H9 (cell line): ENCODE measurements at regions not wholly inside any gene's neighbourhood (a gene's known extent, or its start where the extent isn't known, plus 50 kb on each side); places are given as distances from the start of the nearest gene placed in this dataset.
A peak's percentile ranks its signal among the peaks of the same experiment; 100 is the strongest.

Experiments used
- DNase-seq: peaks from one replicate; pipeline ENCODE4 v3.0.0-alpha.2; 2017
- H2AFZ ChIP-seq: one replicate; pipeline ENCODE4 v1.6.1; 2013; ENCODE audit warnings: mild to moderate bottlenecking, low read length, control low read depth, moderate library complexity
- H2AK5ac ChIP-seq: 2 replicates; pipeline ENCODE4 v1.6.1; 2013; ENCODE audit warnings: low read length, control low read depth, mixed read lengths; ENCODE audit not compliant: insufficient read length
- H2BK120ac ChIP-seq: one replicate; pipeline ENCODE4 v1.6.1; 2013; ENCODE audit warnings: low read depth, mild to moderate bottlenecking, low read length, control low read depth, inconsistent platforms; ENCODE audit not compliant: poor library complexity, severe bottlenecking
- H2BK12ac ChIP-seq: 2 replicates; pipeline ENCODE4 v1.6.1; 2013; ENCODE audit warnings: low read length, control low read depth, mixed read lengths, low read depth; ENCODE audit not compliant: insufficient read length
- H2BK15ac ChIP-seq: 2 replicates; pipeline ENCODE4 v1.6.1; 2013; ENCODE audit warnings: low read depth, low read length, control low read depth
- H2BK20ac ChIP-seq: one replicate; pipeline ENCODE4 v1.6.1; 2013; ENCODE audit warnings: low read depth, mild to moderate bottlenecking, low read length, control low read depth, inconsistent platforms; ENCODE audit not compliant: poor library complexity, severe bottlenecking
- H2BK5ac ChIP-seq: 2 replicates; pipeline ENCODE4 v1.6.1; 2013; ENCODE audit warnings: low read length, control low read depth, mixed read lengths; ENCODE audit not compliant: insufficient read length
- H3K14ac ChIP-seq: 2 replicates; pipeline ENCODE4 v1.6.1; 2013; ENCODE audit warnings: low read length, control low read depth; ENCODE audit not compliant: insufficient read depth
- H3K18ac ChIP-seq: 2 replicates; pipeline ENCODE4 v1.6.1; 2013; ENCODE audit warnings: low read depth, mild to moderate bottlenecking, mixed read lengths, low read length, control low read depth; ENCODE audit not compliant: insufficient read length
- H3K23ac ChIP-seq: 2 replicates; pipeline ENCODE4 v1.6.1; 2013; ENCODE audit warnings: low read length, control low read depth, mixed read lengths, low read depth; ENCODE audit not compliant: insufficient read length
- H3K23me2 ChIP-seq: 2 replicates; pipeline ENCODE4 v1.6.1; 2013; ENCODE audit warnings: low read depth, mild to moderate bottlenecking, mixed read lengths, low read length, control low read depth; ENCODE audit not compliant: insufficient read length, poor library complexity, severe bottlenecking
- H3K27ac ChIP-seq: 2 replicates; pipeline ENCODE4 v1.5.1; 2013; ENCODE audit warnings: low read length, control low read depth, mixed read lengths, low read depth; ENCODE audit not compliant: insufficient read length
- H3K27me3 ChIP-seq: 2 replicates; pipeline ENCODE4 v1.6.1; 2013; ENCODE audit warnings: low read length, control low read depth, inconsistent platforms; ENCODE audit not compliant: insufficient read depth
- H3K4ac ChIP-seq: 2 replicates; pipeline ENCODE4 v1.6.1; 2013; ENCODE audit warnings: low read depth, mild to moderate bottlenecking, control low read depth, inconsistent platforms, low read length, moderate library complexity
- H3K4me1 ChIP-seq: 2 replicates; pipeline ENCODE4 v1.6.1; 2013; ENCODE audit warnings: low read length, control low read depth, inconsistent platforms; ENCODE audit not compliant: insufficient read depth
- H3K4me2 ChIP-seq: 2 replicates; pipeline ENCODE4 v1.6.1; 2013; ENCODE audit warnings: low read length, control low read depth, mixed read lengths; ENCODE audit not compliant: insufficient read length, insufficient read depth
- H3K56ac ChIP-seq: 2 replicates; pipeline ENCODE4 v1.6.1; 2013; ENCODE audit warnings: low read depth, mild to moderate bottlenecking, mixed read lengths, low read length, control low read depth; ENCODE audit not compliant: insufficient read length
- H3K79me1 ChIP-seq: 2 replicates; pipeline ENCODE4 v1.6.1; 2013; ENCODE audit warnings: low read depth, mild to moderate bottlenecking, moderate library complexity, low read length, control low read depth, inconsistent platforms; ENCODE audit not compliant: insufficient read depth, poor library complexity, severe bottlenecking
- H3K79me2 ChIP-seq: 2 replicates; pipeline ENCODE4 v1.6.1; 2013; ENCODE audit warnings: low read length, control low read depth, inconsistent platforms; ENCODE audit not compliant: insufficient read depth
- H3K9ac ChIP-seq: 2 replicates; pipeline ENCODE4 v1.6.1; 2013; ENCODE audit warnings: low read length, control low read depth, mixed read lengths; ENCODE audit not compliant: insufficient read length; ENCODE audit errors: extremely low read depth
- H3K9me3 ChIP-seq: one replicate; pipeline ENCODE4 v1.6.1; 2013; ENCODE audit warnings: low read depth, low read length, inconsistent platforms; ENCODE audit not compliant: control insufficient read depth
- H3T11ph ChIP-seq: one replicate; pipeline ENCODE4 v1.6.1; 2013; ENCODE audit warnings: mild to moderate bottlenecking, low read length, control low read depth, inconsistent platforms
- H4K20me1 ChIP-seq: one replicate; pipeline ENCODE4 v1.6.1; 2013; ENCODE audit not compliant: control insufficient read depth, insufficient read length, insufficient read depth
- H4K5ac ChIP-seq: 2 replicates; pipeline ENCODE4 v1.6.1; 2013; ENCODE audit warnings: low read depth, mild to moderate bottlenecking, mixed read lengths, low read length, control low read depth; ENCODE audit not compliant: insufficient read length
- H4K8ac ChIP-seq: replicated peaks from 2 replicates; pipeline ENCODE4 v1.6.1; 2013; ENCODE audit warnings: low read length, control low read depth, mixed read lengths, low read depth; ENCODE audit not compliant: insufficient read length
- H4K91ac ChIP-seq: 2 replicates; pipeline ENCODE4 v1.6.1; 2013; ENCODE audit warnings: low read depth, mild to moderate bottlenecking, moderate library complexity, mixed read lengths, low read length, control low read depth; ENCODE audit not compliant: insufficient read length
- H3K27ac Mint-ChIP-seq, 3 experiments: 2 replicates in 2 of 3; 3 replicates in 1 of 3; pipeline ENCODE4 v1.8.0; 2020 to 2021; ENCODE audit warnings: mixed read lengths in 3 of 3, mild to moderate bottlenecking in 1 of 3, moderate library complexity in 1 of 3
- H3K27me3 Mint-ChIP-seq: 2 replicates; pipeline ENCODE4 v1.8.0; 2021; ENCODE audit warnings: low read depth, mild to moderate bottlenecking, moderate library complexity, mixed read lengths
- H3K36me3 Mint-ChIP-seq, 3 experiments: 2 replicates in 2 of 3; 3 replicates in 1 of 3; pipeline ENCODE4 v1.8.0; 2020 to 2021; ENCODE audit warnings: low read depth in 3 of 3, mixed read lengths in 3 of 3; ENCODE audit not compliant: insufficient read depth in 1 of 3
- H3K4me1 Mint-ChIP-seq, 2 experiments: 2 replicates each; pipeline ENCODE4 v1.8.0; 2020; ENCODE audit warnings: mixed read lengths in 2 of 2
- H3K4me3 Mint-ChIP-seq, 2 experiments: 2 replicates in 1 of 2; 3 replicates in 1 of 2; pipeline ENCODE4 v1.8.0; 2020 to 2021; ENCODE audit warnings: mild to moderate bottlenecking in 2 of 2, mixed read lengths in 2 of 2, moderate library complexity in 1 of 2
- H3K9me3 Mint-ChIP-seq, 2 experiments: 2 replicates in 1 of 2; 3 replicates in 1 of 2; pipeline ENCODE4 v1.8.0; 2020; ENCODE audit warnings: mild to moderate bottlenecking in 2 of 2, mixed read lengths in 2 of 2, moderate library complexity in 1 of 2
- WGBS: extraction: QIAGEN DNeasy Blood & Tissue Kit; methylation state at CpG from one replicate; pipeline ENCODE4 v1.1.7; 2013; ENCODE audit warnings: missing lambda C conversion rate, low lambda C conversion rate, mixed read lengths; ENCODE audit not compliant: insufficient read length; ENCODE audit errors: extremely low coverage; 5-methylcytosine and 5-hydroxymethylcytosine counted together
- TF ChIP-seq, protein P1 (sequence below): fragments of 200-600 bp; sonication (generic); conservative IDR thresholded peaks from 3 replicates; pipeline ENCODE4 v1.8.0; 2021; ENCODE audit warnings: antibody characterized with exemption, mild to moderate bottlenecking

GRCh38 chr13:72170571-72170970, 303.6 kb upstream of the DACH1 start:
- Histone ChIP-seq H3K9ac (no peak overlapping the region), H3K14ac (no peak overlapping the region), H3K79me2 (no peaks in the 10 kb centered on the region), H2BK5ac (no peak overlapping the region), H2AK5ac (no peak overlapping the region), H3K18ac (no peak overlapping the region), H3K56ac (no peak overlapping the region), H3K27me3 (no peaks in the 10 kb centered on the region), H4K20me1 (no peaks in the 10 kb centered on the region), H2AFZ (no peak overlapping the region), H2BK20ac (no peak overlapping the region), H2BK120ac (no peak overlapping the region), H3K4ac (no peak overlapping the region), H3K4me2 (no peak overlapping the region), H2BK15ac (no peak overlapping the region), H4K91ac (no peak overlapping the region), H3K79me1 (no peaks in the 10 kb centered on the region), H3K23me2 (no peaks in the 10 kb centered on the region), H3K23ac (no peak overlapping the region), H3T11ph (no peak overlapping the region), H3K27ac (no peak overlapping the region), H3K9me3 (no peaks in the 10 kb centered on the region), H2BK12ac (no peak overlapping the region), H4K5ac (no peak overlapping the region), H4K8ac (no peak overlapping the region), H3K4me1 (no peaks in the 10 kb centered on the region)
- no peak for DNase-seq
- Mint-ChIP-seq H3K36me3 (no peaks in the 10 kb centered on the region), H3K4me1 (peaks cover 0 to 4% of the 10 kb centered on the region in 2 experiments; a peak in 1 of 4 replicates), H3K4me3 (no peak overlapping the region), H3K27ac (0 out of 7 replicates have a peak overlapping the region, but pooled peaks of 1 of the 3 experiments have one; percentile 34), H3K9me3 (no peaks in the 10 kb centered on the region), H3K27me3 (no peaks in the 10 kb centered on the region; the same call in 1 of the 2 replicates)
- no CpG with 5 or more reads among the region's 11 CpGs for WGBS
- TF ChIP-seq, protein P1, sequence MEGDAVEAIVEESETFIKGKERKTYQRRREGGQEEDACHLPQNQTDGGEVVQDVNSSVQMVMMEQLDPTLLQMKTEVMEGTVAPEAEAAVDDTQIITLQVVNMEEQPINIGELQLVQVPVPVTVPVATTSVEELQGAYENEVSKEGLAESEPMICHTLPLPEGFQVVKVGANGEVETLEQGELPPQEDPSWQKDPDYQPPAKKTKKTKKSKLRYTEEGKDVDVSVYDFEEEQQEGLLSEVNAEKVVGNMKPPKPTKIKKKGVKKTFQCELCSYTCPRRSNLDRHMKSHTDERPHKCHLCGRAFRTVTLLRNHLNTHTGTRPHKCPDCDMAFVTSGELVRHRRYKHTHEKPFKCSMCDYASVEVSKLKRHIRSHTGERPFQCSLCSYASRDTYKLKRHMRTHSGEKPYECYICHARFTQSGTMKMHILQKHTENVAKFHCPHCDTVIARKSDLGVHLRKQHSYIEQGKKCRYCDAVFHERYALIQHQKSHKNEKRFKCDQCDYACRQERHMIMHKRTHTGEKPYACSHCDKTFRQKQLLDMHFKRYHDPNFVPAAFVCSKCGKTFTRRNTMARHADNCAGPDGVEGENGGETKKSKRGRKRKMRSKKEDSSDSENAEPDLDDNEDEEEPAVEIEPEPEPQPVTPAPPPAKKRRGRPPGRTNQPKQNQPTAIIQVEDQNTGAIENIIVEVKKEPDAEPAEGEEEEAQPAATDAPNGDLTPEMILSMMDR = no peak
